ENCODE measurements at regions not wholly inside any gene's neighbourhood (a gene's known extent, or its start where the extent isn't known, plus 50 kb on each side); places are given as distances from the start of the nearest gene placed in this dataset.

GRCh38 chrY:19577250-19577649, 167.3 kb downstream of the KDM5D start:
- TF ChIP-seq CTCF (IDR thresholded peaks at IDR 0.05) (no peak), ZFX (IDR thresholded peaks at IDR 0.05; ENCODE audit: borderline replicate concordance) (no peak)
